ENCODE measurements at regions not wholly inside any gene's neighbourhood (a gene's known extent, or its start where the extent isn't known, plus 50 kb on each side); places are given as distances from the start of the nearest gene placed in this dataset.

- no peak overlapping the region for H3K4me2 ChIP-seq
- no peaks in the 10 kb centered on the region for H3K27me3 ChIP-seq (ENCODE audit: insufficient read depth, low read depth)
- H3K9me3 ChIP-seq (ENCODE audit: insufficient read depth, low read depth): no peaks in the 10 kb centered on the region
- TF ChIP-seq CTCF (conservative IDR thresholded peaks at IDR 0.05) (no peak), EZH2 (IDR thresholded peaks at IDR 0.05; ENCODE audit: low read depth) (no peak)
- no peak for DNase-seq
- H3K36me3 ChIP-seq (ENCODE audit: low read depth): no peaks in the 10 kb centered on the region
- H3K4me1 ChIP-seq (replicated peaks; ENCODE audit: insufficient read depth): no peaks in the 10 kb centered on the region
- no peak overlapping the region for H2AFZ ChIP-seq
- no peaks in the 10 kb centered on the region for H4K20me1 ChIP-seq (ENCODE audit: insufficient read depth)
- H3K79me2 ChIP-seq (ENCODE audit: low read depth): no peaks in the 10 kb centered on the region
- no peaks in the 10 kb centered on the region for H3K9me2 ChIP-seq (ENCODE audit: insufficient read depth)
- POLR2A ChIA-PET (ENCODE audit: unreplicated experiment): no interaction called here
- CTCF ChIA-PET: no interaction called here
- no peak overlapping the region for H3K4me3 ChIP-seq
- H3K27ac ChIP-seq: no peak overlapping the region
- BruUV-seq (replicated peaks): no TSS peak
- no peaks in the 10 kb centered on the region for H3F3A ChIP-seq (ENCODE audit: insufficient read depth, low read depth)
- intact Hi-C loops (cut with micrococcal nuclease; ENCODE audit: unreplicated experiment): no loop called here
Observed at GRCh38 chr2:59080451-59081181, 839.5 kb upstream of the FANCL start.

DNA sequence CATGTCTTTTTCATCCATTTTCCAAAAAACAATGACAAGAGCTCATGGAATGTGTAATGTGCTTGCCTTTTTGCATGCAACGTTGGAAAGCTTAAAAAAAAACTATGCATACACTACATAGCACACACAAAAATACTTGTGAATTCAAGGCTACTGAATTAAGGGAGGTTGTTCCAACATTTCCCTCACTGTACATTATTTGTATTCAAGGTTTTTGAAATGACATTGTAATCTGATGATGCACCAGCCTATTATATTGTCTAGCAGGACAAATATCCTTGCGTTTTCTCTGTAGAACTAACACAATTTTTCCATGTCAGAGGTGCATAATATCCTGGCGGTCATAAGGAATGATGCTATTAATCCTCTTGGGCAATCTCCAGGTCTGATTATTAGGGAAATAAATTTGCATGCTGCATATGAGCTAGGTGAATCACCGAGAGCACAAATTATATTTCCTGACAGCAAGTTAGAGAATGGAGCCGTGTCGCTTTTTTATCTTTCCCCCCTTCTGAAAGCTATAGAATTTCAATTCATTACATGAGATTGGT, 836.9 kb upstream of the FANCL start:
- no peak overlapping the region for H2AFZ ChIP-seq
- BruUV-seq (replicated peaks): no TSS peak
- POLR2A ChIA-PET (ENCODE audit: unreplicated experiment): no interaction called here
- 0 out of 2 replicates have a peak, but pooled peaks cover 15% of the 10 kb centered on the region for H3K27me3 ChIP-seq (ENCODE audit: insufficient read depth, low read depth)
- H3K4me3 ChIP-seq: no peak overlapping the region
- H3F3A ChIP-seq (ENCODE audit: insufficient read depth, low read depth): no peaks in the 10 kb centered on the region
- no peak for DNase-seq
- H3K27ac ChIP-seq: no peak overlapping the region
- CTCF ChIA-PET: no interaction called here
- no peaks in the 10 kb centered on the region for H3K4me1 ChIP-seq (replicated peaks; ENCODE audit: insufficient read depth)
- intact Hi-C loops (cut with micrococcal nuclease; ENCODE audit: unreplicated experiment): no loop called here
- no peaks in the 10 kb centered on the region for H3K9me2 ChIP-seq (ENCODE audit: insufficient read depth)
- no peaks in the 10 kb centered on the region for H3K9me3 ChIP-seq (ENCODE audit: insufficient read depth, low read depth)
- no peaks in the 10 kb centered on the region for H3K36me3 ChIP-seq (ENCODE audit: low read depth)
- H3K4me2 ChIP-seq: no peak overlapping the region
- TF ChIP-seq CTCF (conservative IDR thresholded peaks at IDR 0.05) (no peak), EZH2 (IDR thresholded peaks at IDR 0.05; ENCODE audit: low read depth) (no peak)
- no peaks in the 10 kb centered on the region for H3K79me2 ChIP-seq (ENCODE audit: low read depth)
- H4K20me1 ChIP-seq (ENCODE audit: insufficient read depth): 0 out of 2 replicates have a peak, but pooled peaks cover 4% of the 10 kb centered on the region

- no peak for TF ChIP-seq CTCF (conservative IDR thresholded peaks at IDR 0.05)
- no peak for TF ChIP-seq EZH2 (IDR thresholded peaks at IDR 0.05; ENCODE audit: low read depth)
- no peaks in the 10 kb centered on the region for H3K36me3 ChIP-seq (ENCODE audit: low read depth)
- no peaks in the 10 kb centered on the region for H3K79me2 ChIP-seq (ENCODE audit: low read depth)
- H3K4me3 ChIP-seq: no peak overlapping the region
- no peaks in the 10 kb centered on the region for H3K4me1 ChIP-seq (replicated peaks; ENCODE audit: insufficient read depth)
- intact Hi-C loops (cut with micrococcal nuclease; ENCODE audit: unreplicated experiment): no loop called here
- H2AFZ ChIP-seq: no peak overlapping the region
- no peaks in the 10 kb centered on the region for H3K9me3 ChIP-seq (ENCODE audit: insufficient read depth, low read depth)
- POLR2A ChIA-PET (ENCODE audit: unreplicated experiment): no interaction called here
- H3K27ac ChIP-seq: no peak overlapping the region
- CTCF ChIA-PET: no interaction called here
- H3F3A ChIP-seq (ENCODE audit: insufficient read depth, low read depth): no peaks in the 10 kb centered on the region
- 0 out of 2 replicates have a peak, but pooled peaks cover 4% of the 10 kb centered on the region for H4K20me1 ChIP-seq (ENCODE audit: insufficient read depth)
- H3K27me3 ChIP-seq (ENCODE audit: insufficient read depth, low read depth): 0 out of 2 replicates have a peak, but pooled peaks cover 15% of the 10 kb centered on the region
- no peak overlapping the region for H3K4me2 ChIP-seq
- DNase-seq: no peak
- H3K9me2 ChIP-seq (ENCODE audit: insufficient read depth): no peaks in the 10 kb centered on the region
- no TSS peak for BruUV-seq (replicated peaks)
Observed at GRCh38 chr2:59077026-59077725, 836.1 kb upstream of the FANCL start.

Data from PC-9 (cell line).